SK-N-MC (cell line): ENCODE measurements at regions not wholly inside any gene's neighbourhood (a gene's known extent, or its start where the extent isn't known, plus 50 kb on each side); places are given as distances from the start of the nearest gene placed in this dataset.

Experiments used
- EZH2 ChIP-seq: fragments of 200-600 bp; sonication (generic); IDR thresholded peaks from one replicate; pipeline ENCODE4 v1.6.1; 2017; ENCODE audit warnings: antibody characterized with exemption
- FOXP2 ChIP-seq: optimal IDR thresholded peaks from 2 replicates; pipeline ENCODE3; 2011; ENCODE audit warnings: mild to moderate bottlenecking, moderate library complexity; ENCODE audit not compliant: insufficient read depth; ENCODE audit errors: extremely low read length, control extremely low read depth
- POLR2AphosphoS5 ChIP-seq: IDR thresholded peaks from 2 replicates; pipeline ENCODE4 v1.6.1; 2012; ENCODE audit warnings: mild to moderate bottlenecking, low read depth, low read length, borderline replicate concordance

DNA sequence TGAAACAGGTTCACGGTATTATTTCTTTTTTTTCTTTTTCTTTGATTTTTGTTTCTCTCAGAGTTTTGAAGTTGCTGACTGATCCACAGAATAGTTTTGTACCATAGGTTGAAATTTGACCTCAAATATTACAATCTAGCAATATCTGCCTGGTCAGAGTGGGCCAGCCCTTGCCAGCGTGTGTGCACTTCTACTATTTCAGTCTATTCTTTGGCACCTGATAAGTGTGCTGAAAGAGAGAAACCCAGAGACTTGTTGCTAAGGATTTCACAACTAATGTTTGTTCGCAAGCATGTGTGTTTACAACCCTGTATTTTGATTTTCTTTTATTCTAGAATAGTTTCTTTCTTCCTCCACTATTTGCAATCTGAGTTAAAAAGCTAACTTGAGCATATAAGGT, 1125.2 kb upstream of the CNTN5 start:
- TF ChIP-seq EZH2 (no peak), POLR2AphosphoS5 (no peak), FOXP2 (no peak)
